EH (cell line): ENCODE measurements at regions not wholly inside any gene's neighbourhood (a gene's known extent, or its start where the extent isn't known, plus 50 kb on each side); places are given as distances from the start of the nearest gene placed in this dataset.
"Not testable (repeated sequence)": the region's sequence is repeated elsewhere in the genome, so short reads cannot be mapped to it uniquely, and the experiment has no call there.

ENCODE experiments used
- DNase-seq: peaks from one replicate; pipeline ENCODE4 v3.0.0-alpha.2; 2015; ENCODE audit warnings: low read depth

GRCh38 chr18:30623401-30624065, 419.0 kb downstream of the DSC3 start:
- no peak for DNase-seq

GRCh38 chr18:30622635-30623034, 419.9 kb downstream of the DSC3 start:
- no peak for DNase-seq

- DNase-seq = no peak
These were observed 420.4 kb downstream of the DSC3 start for GRCh38 chr18:30622104-30622503.

- DNase-seq = no peak
These were observed 424.0 kb downstream of the DSC3 start for GRCh38 chr18:30618567-30618966.

GRCh38 chr18:30616414-30616813, 426.1 kb downstream of the DSC3 start:
- DNase-seq = no peak

- no peak for DNase-seq
These were observed 429.1 kb downstream of the DSC3 start for GRCh38 chr18:30613467-30613801.

- no peak for DNase-seq
These were observed 441.0 kb downstream of the DSC3 start for GRCh38 chr18:30601541-30601940.

GRCh38 chr18:30597202-30597601, 445.3 kb downstream of the DSC3 start:
- DNase-seq = no peak

- DNase-seq = no peak
These were observed 445.9 kb downstream of the DSC3 start for GRCh38 chr18:30596635-30597034.

- no peak for DNase-seq
These were observed 446.6 kb downstream of the DSC3 start for GRCh38 chr18:30595942-30596341.

GRCh38 chr18:30594911-30595310, 447.6 kb downstream of the DSC3 start:
- DNase-seq = not testable (repeated sequence)

- DNase-seq = no peak
These were observed 451.1 kb downstream of the DSC3 start for GRCh38 chr18:30591462-30591861.

- DNase-seq = no peak
These were observed 453.8 kb downstream of the DSC3 start for GRCh38 chr18:30588673-30589164.

- DNase-seq = no peak
These were observed 458.8 kb downstream of the DSC3 start for GRCh38 chr18:30583768-30584167.

GRCh38 chr18:30582078-30582477, 460.5 kb downstream of the DSC3 start:
- DNase-seq = no peak

GRCh38 chr18:30578707-30579106, 463.8 kb downstream of the DSC3 start:
- no peak for DNase-seq

- DNase-seq = no peak
These were observed 470.3 kb downstream of the DSC3 start for GRCh38 chr18:30572214-30572613.

GRCh38 chr18:30568333-30568732, 474.2 kb downstream of the DSC3 start:
- no peak for DNase-seq

- DNase-seq = no peak
These were observed 475.7 kb downstream of the DSC3 start for GRCh38 chr18:30566877-30567276.

GRCh38 chr18:30562231-30562630, 480.3 kb downstream of the DSC3 start:
- DNase-seq = no peak

- no peak for DNase-seq
These were observed 486.4 kb downstream of the DSC3 start for GRCh38 chr18:30556112-30556511.

GRCh38 chr18:30545393-30545792, 497.1 kb downstream of the DSC3 start:
- no peak for DNase-seq

- DNase-seq = no peak
These were observed 498.4 kb downstream of the DSC3 start for GRCh38 chr18:30544141-30544540.

- no peak for DNase-seq
These were observed 508.8 kb downstream of the DSC3 start for GRCh38 chr18:30533716-30534115.
